ENCODE measurements at regions not wholly inside any gene's neighbourhood (a gene's known extent, or its start where the extent isn't known, plus 50 kb on each side); places are given as distances from the start of the nearest gene placed in this dataset.

GRCh38 chr18:40608226-40608625 lies 1346.8 kb upstream of the PIK3C3 start:
- H3K27ac ChIP-seq: no peak overlapping the region
- H3K27me3 ChIP-seq: no peaks in the 10 kb centered on the region
- H3K36me3 ChIP-seq: no peaks in the 10 kb centered on the region
- no peaks in the 10 kb centered on the region for H3K9me3 ChIP-seq
- no peaks in the 10 kb centered on the region for H3K4me1 ChIP-seq
- TF ChIP-seq POLR2AphosphoS5 (IDR thresholded peaks at IDR 0.05): no peak
- no peak for TF ChIP-seq CTCF (IDR thresholded peaks at IDR 0.05)
- no peak for TF ChIP-seq POLR2A (IDR thresholded peaks at IDR 0.05)
- intact Hi-C loops (cut with DNase I; ENCODE audit: low total_unique reads): no loop called here
- no peak for DNase-seq (ENCODE audit: low spot score in 2 of 2)
- no peak overlapping the region for H3K4me3 ChIP-seq

- no peak overlapping the region for H3K4me3 ChIP-seq
- intact Hi-C loops (cut with DNase I; ENCODE audit: low total_unique reads): no loop called here
- no peak for TF ChIP-seq CTCF (IDR thresholded peaks at IDR 0.05)
Measured at GRCh38 chr18:40607542-40608148, 1347.4 kb upstream of the PIK3C3 start.

GRCh38 chr18:40606996-40607395 lies 1348.0 kb upstream of the PIK3C3 start:
- H3K27ac ChIP-seq: no peak overlapping the region
- TF ChIP-seq CTCF (IDR thresholded peaks at IDR 0.05) (no peak), POLR2A (IDR thresholded peaks at IDR 0.05) (no peak), POLR2AphosphoS5 (IDR thresholded peaks at IDR 0.05) (no peak)
- no peaks in the 10 kb centered on the region for H3K4me1 ChIP-seq
- H3K27me3 ChIP-seq: no peaks in the 10 kb centered on the region
- H3K9me3 ChIP-seq: no peaks in the 10 kb centered on the region
- no peak for DNase-seq (ENCODE audit: low spot score in 2 of 2)
- intact Hi-C loops (cut with DNase I; ENCODE audit: low total_unique reads): no loop called here
- H3K4me3 ChIP-seq: no peak overlapping the region
- no peaks in the 10 kb centered on the region for H3K36me3 ChIP-seq

More at GRCh38 chr18:40607542-40608148, 1347.4 kb upstream of the PIK3C3 start:
- no peak overlapping the region for H3K27ac ChIP-seq
- no peaks in the 10 kb centered on the region for H3K9me3 ChIP-seq
- H3K4me1 ChIP-seq: no peaks in the 10 kb centered on the region
- no peaks in the 10 kb centered on the region for H3K36me3 ChIP-seq
- DNase-seq (ENCODE audit: low spot score in 2 of 2): no peak
- no peaks in the 10 kb centered on the region for H3K27me3 ChIP-seq

- Histone ChIP-seq H3K4me1 (no peaks in the 10 kb centered on the region), H3K27ac (no peak overlapping the region), H3K27me3 (no peaks in the 10 kb centered on the region), H3K4me3 (no peak overlapping the region), H3K36me3 (no peaks in the 10 kb centered on the region), H3K9me3 (no peaks in the 10 kb centered on the region)
- intact Hi-C loops (cut with DNase I; ENCODE audit: low total_unique reads): no loop called here
- no peak for DNase-seq (ENCODE audit: low spot score in 2 of 2)
- TF ChIP-seq POLR2A (IDR thresholded peaks at IDR 0.05) (no peak), POLR2AphosphoS5 (IDR thresholded peaks at IDR 0.05) (no peak), CTCF (IDR thresholded peaks at IDR 0.05) (no peak)
Measured at GRCh38 chr18:40583671-40584070, 1371.4 kb upstream of the PIK3C3 start.

- no peaks in the 10 kb centered on the region for H3K27me3 ChIP-seq
- no peak for DNase-seq (ENCODE audit: low spot score in 2 of 2)
Measured at GRCh38 chr18:40582105-40582504, 1372.9 kb upstream of the PIK3C3 start.

More at GRCh38 chr18:40582105-40582504, 1372.9 kb upstream of the PIK3C3 start:
- H3K4me1 ChIP-seq: no peaks in the 10 kb centered on the region
- TF ChIP-seq CTCF (IDR thresholded peaks at IDR 0.05): no peak
- TF ChIP-seq POLR2A (IDR thresholded peaks at IDR 0.05): no peak
- no peak for TF ChIP-seq POLR2AphosphoS5 (IDR thresholded peaks at IDR 0.05)
- no peak overlapping the region for H3K4me3 ChIP-seq
- no peaks in the 10 kb centered on the region for H3K36me3 ChIP-seq
- H3K27ac ChIP-seq: no peak overlapping the region
- no peaks in the 10 kb centered on the region for H3K9me3 ChIP-seq
- intact Hi-C loops (cut with DNase I; ENCODE audit: low total_unique reads): no loop called here
